H1 (cell line): ENCODE measurements at regions not wholly inside any gene's neighbourhood (a gene's known extent, or its start where the extent isn't known, plus 50 kb on each side); places are given as distances from the start of the nearest gene placed in this dataset.

Experiments used
- CTCF ChIA-PET: fragments of 300-600 bp; sonication (Branson Sonifier 250); formaldehyde crosslinking; loops from one replicate; lab custom pipeline; 2021; ENCODE audit not compliant: partially characterized antibody; lab: Charles Lee
- POLR2A ChIA-PET: fragments of 300-600 bp; sonication (Branson Sonifier 250); formaldehyde crosslinking; loops from one replicate; lab custom pipeline; 2021; ENCODE audit warnings: inconsistent platforms; ENCODE audit not compliant: partially characterized antibody; lab: Charles Lee
- DNase-seq, 2 experiments: peaks; one replicate each; pipeline versions ENCODE4 v3.0.0 to v3.0.0-alpha.2; 2010 to 2022; ENCODE audit warnings: low spot score in 2 of 2, low read depth in 1 of 2, mixed read lengths in 1 of 2
- FAIRE-seq: peaks from 2 replicates; lab custom pipeline; 2011; peaks lifted over from hg19 to GRCh38; lab: Jason Lieb, UNC
- H2AFZ ChIP-seq: 2 replicates; pipeline ENCODE4 v1.8.1; 2012; ENCODE audit warnings: low read length, inconsistent platforms
- H2AK5ac ChIP-seq: 2 replicates; pipeline ENCODE4 v1.6.1; 2013; ENCODE audit warnings: low read depth, low read length
- H2BK120ac ChIP-seq: replicated peaks from 2 replicates; pipeline ENCODE3; 2013; ENCODE audit warnings: low read depth, low read length, inconsistent platforms
- H2BK12ac ChIP-seq: 2 replicates; pipeline ENCODE4 v1.6.1; 2013; ENCODE audit warnings: low read depth, low read length
- H2BK15ac ChIP-seq: 2 replicates; pipeline ENCODE4 v1.6.1; 2013; ENCODE audit warnings: low read length
- H2BK20ac ChIP-seq: 2 replicates; pipeline ENCODE4 v1.6.1; 2013; ENCODE audit warnings: low read length
- H2BK5ac ChIP-seq: 2 replicates; pipeline ENCODE4 v1.6.1; 2013; ENCODE audit warnings: low read depth, low read length
- H3K14ac ChIP-seq: 2 replicates; pipeline ENCODE4 v1.6.1; 2013; ENCODE audit warnings: inconsistent platforms; ENCODE audit not compliant: insufficient read length
- H3K18ac ChIP-seq: 2 replicates; pipeline ENCODE4 v1.6.1; 2013; ENCODE audit warnings: low read length; ENCODE audit errors: extremely low read depth
- H3K23ac ChIP-seq: 2 replicates; pipeline ENCODE4 v1.6.1; 2013; ENCODE audit warnings: inconsistent platforms; ENCODE audit not compliant: insufficient read length
- H3K23me2 ChIP-seq: 2 replicates; pipeline ENCODE4 v1.6.1; 2013; ENCODE audit warnings: low read depth, low read length
- H3K27ac ChIP-seq: 2 replicates; pipeline ENCODE4 v1.6.1; 2011; ENCODE audit warnings: low read depth, low read length, inconsistent platforms
- H3K27me3 ChIP-seq, 4 experiments: replicated peaks in 1 of 4; 1 replicate in 1 of 4; 2 replicates in 3 of 4; pipeline versions ENCODE4 v1.6.1 to v1.8.1; 2011 to 2013; ENCODE audit warnings: low read length in 3 of 4, mild to moderate bottlenecking in 3 of 4, inconsistent platforms in 2 of 4, mixed read lengths in 2 of 4, moderate library complexity in 1 of 4; ENCODE audit not compliant: control insufficient read depth in 3 of 4, insufficient read depth in 3 of 4; ENCODE audit errors: extremely low read depth in 1 of 4
- H3K36me3 ChIP-seq, 4 experiments: 2 replicates each; pipeline versions ENCODE4 v1.6.1 to v1.8.1; 2011 to 2013; ENCODE audit warnings: mild to moderate bottlenecking in 4 of 4, low read length in 3 of 4, moderate library complexity in 2 of 4, control low read depth in 1 of 4, inconsistent platforms in 1 of 4; ENCODE audit not compliant: insufficient read depth in 4 of 4, control insufficient read depth in 2 of 4
- H3K4ac ChIP-seq: replicated peaks from 2 replicates; pipeline ENCODE3; 2013; ENCODE audit warnings: low read length, low read depth, mixed read lengths, inconsistent platforms; ENCODE audit not compliant: insufficient read length
- H3K4me1 ChIP-seq, 4 experiments: replicated peaks in 1 of 4; 1 replicate in 1 of 4; 2 replicates in 3 of 4; pipeline versions ENCODE4 v1.6.1 to v1.8.1; 2011 to 2013; ENCODE audit warnings: low read length in 3 of 4, inconsistent platforms in 2 of 4, mixed read lengths in 1 of 4; ENCODE audit not compliant: insufficient read depth in 4 of 4, control insufficient read depth in 3 of 4
- H3K4me2 ChIP-seq, 2 experiments: 2 replicates each; pipeline versions ENCODE4 v1.6.1 to v1.8.1; 2011 to 2013; ENCODE audit warnings: low read depth in 2 of 2, low read length in 2 of 2, control low read depth in 1 of 2, inconsistent platforms in 1 of 2, mild to moderate bottlenecking in 1 of 2; ENCODE audit not compliant: insufficient read depth in 1 of 2
- H3K4me3 ChIP-seq, 4 experiments: fragments of 200-600, 300-600 bp in 1 of 4; sonication (generic), shearing (Covaris generic), sonication (Bioruptor Twin) in 1 of 4; 2 replicates each; pipeline versions ENCODE4 v1.5.1 to v1.8.1; 2011 to 2016; ENCODE audit warnings: low read length in 4 of 4, low read depth in 3 of 4, control low read depth in 2 of 4, inconsistent platforms in 2 of 4, mild to moderate bottlenecking in 2 of 4, mixed read lengths in 1 of 4, moderate library complexity in 1 of 4; ENCODE audit not compliant: insufficient read depth in 2 of 4; ENCODE audit errors: extremely low read depth in 1 of 4
- H3K56ac ChIP-seq: replicated peaks from 2 replicates; pipeline ENCODE3; 2013; ENCODE audit warnings: low read depth, mild to moderate bottlenecking, mixed read lengths, low read length, inconsistent platforms; ENCODE audit not compliant: insufficient read length
- H3K79me1 ChIP-seq: 2 replicates; pipeline ENCODE4 v1.6.1; 2013; ENCODE audit warnings: low read depth, low read length, control low read depth
- H3K79me2 ChIP-seq, 2 experiments: 2 replicates each; pipeline versions ENCODE4 v1.6.1 to v1.8.1; 2012 to 2013; ENCODE audit warnings: low read length in 2 of 2, mild to moderate bottlenecking in 2 of 2, inconsistent platforms in 1 of 2; ENCODE audit not compliant: insufficient read depth in 2 of 2, control insufficient read depth in 1 of 2
- H3K9ac ChIP-seq, 4 experiments: replicated peaks in 1 of 4; 1 replicate in 1 of 4; 2 replicates in 3 of 4; pipeline versions ENCODE4 v1.6.1 to v1.8.1; 2011 to 2013; ENCODE audit warnings: low read depth in 3 of 4, low read length in 3 of 4, control low read depth in 2 of 4, mild to moderate bottlenecking in 2 of 4, moderate library complexity in 2 of 4, inconsistent platforms in 1 of 4; ENCODE audit errors: extremely low read depth in 1 of 4
- H3K9me3 ChIP-seq, 2 experiments: 2 replicates each; pipeline versions ENCODE4 v1.6.1 to v1.8.1; 2012 to 2013; ENCODE audit warnings: mild to moderate bottlenecking in 2 of 2, moderate library complexity in 2 of 2, control low read depth in 1 of 2, inconsistent platforms in 1 of 2, low read depth in 1 of 2, low read length in 1 of 2, mixed read lengths in 1 of 2; ENCODE audit not compliant: insufficient read depth in 2 of 2
- H4K20me1 ChIP-seq, 2 experiments: replicated peaks in 1 of 2; 2 replicates each; pipeline versions ENCODE3 to v1.8.1; 2011 to 2013; ENCODE audit warnings: inconsistent platforms in 2 of 2, low read length in 2 of 2, mild to moderate bottlenecking in 1 of 2; ENCODE audit not compliant: insufficient read depth in 2 of 2, control insufficient read depth in 1 of 2
- H4K5ac ChIP-seq: 2 replicates; pipeline ENCODE4 v1.6.1; 2013; ENCODE audit warnings: low read length, low read depth, mixed read lengths, inconsistent platforms; ENCODE audit not compliant: insufficient read length
- H4K8ac ChIP-seq: 2 replicates; pipeline ENCODE4 v1.8.0; 2013; ENCODE audit warnings: mild to moderate bottlenecking, moderate library complexity, low read length, inconsistent platforms; ENCODE audit not compliant: insufficient read depth; ENCODE audit errors: extremely low read depth
- H4K91ac ChIP-seq: replicated peaks from 2 replicates; pipeline ENCODE3; 2013; ENCODE audit warnings: low read length, mixed read lengths, inconsistent platforms; ENCODE audit not compliant: insufficient read length
- ATF2 ChIP-seq: IDR thresholded peaks from 2 replicates; pipeline ENCODE4 v1.6.1; 2012; ENCODE audit warnings: low read length, inconsistent platforms
- BRCA1 ChIP-seq: IDR thresholded peaks from 2 replicates; pipeline ENCODE4 v1.6.1; 2012; ENCODE audit warnings: low read depth, low read length, improper control_type of control experiment
- CTCF ChIP-seq, 3 experiments: IDR thresholded peaks; 1 replicate in 2 of 3; 2 replicates in 1 of 3; pipeline versions ENCODE4 v1.5.1 to v1.6.1; 2011; ENCODE audit warnings: low read length in 3 of 3, mild to moderate bottlenecking in 3 of 3, inconsistent platforms in 2 of 3, low read depth in 1 of 3, moderate library complexity in 1 of 3; ENCODE audit not compliant: insufficient read depth in 1 of 3; ENCODE audit errors: control extremely low read depth in 1 of 3
- E2F6 ChIP-seq: IDR thresholded peaks from 2 replicates; pipeline ENCODE4 v1.6.1; 2012; ENCODE audit warnings: inconsistent platforms
- NANOG ChIP-seq: IDR thresholded peaks from 2 replicates; pipeline ENCODE4 v1.6.1; 2011; ENCODE audit warnings: low read length, low read depth, mild to moderate bottlenecking, inconsistent platforms; ENCODE audit not compliant: insufficient read depth, poor library complexity, severe bottlenecking
- POU5F1 ChIP-seq: IDR thresholded peaks from 2 replicates; pipeline ENCODE4 v1.6.1; 2011; ENCODE audit warnings: low read depth, mild to moderate bottlenecking, low read length, moderate library complexity
- SRF ChIP-seq: IDR thresholded peaks from 2 replicates; pipeline ENCODE4 v1.6.1; 2011; ENCODE audit warnings: mild to moderate bottlenecking, low read depth, low read length, moderate library complexity
- SUZ12 ChIP-seq: fragments of 200-600 bp; sonication (generic); IDR thresholded peaks from 2 replicates; pipeline ENCODE4 v1.6.1; 2012; ENCODE audit warnings: mild to moderate bottlenecking, inconsistent platforms, low read length, moderate library complexity, mixed read lengths
- TAF1 ChIP-seq: IDR thresholded peaks from 2 replicates; pipeline ENCODE4 v1.6.1; 2011; ENCODE audit warnings: mild to moderate bottlenecking, low read depth, low read length
- WGBS, 2 experiments: shearing (Covaris generic) in 1 of 2; methylation state at CpG; one replicate each; pipeline versions ENCODE4 v1.1.6 to v1.1.7; 2013 to 2015; ENCODE audit warnings: low lambda C conversion rate in 2 of 2, mixed read lengths in 2 of 2, inconsistent platforms in 1 of 2, low coverage in 1 of 2, missing lambda C conversion rate in 1 of 2; ENCODE audit not compliant: insufficient replicate concordance in 2 of 2, insufficient coverage in 1 of 2, insufficient read length in 1 of 2; ENCODE audit errors: extremely low coverage in 1 of 2, missing lambda C conversion rate in 1 of 2; 5-methylcytosine and 5-hydroxymethylcytosine counted together

GRCh38 chr15:36356978-36357601 is 222.3 kb upstream of the CDIN1 start:
- no peak overlapping the region for H4K8ac ChIP-seq
- no peak overlapping the region for H4K5ac ChIP-seq
- ChIA-PET POLR2A (no interaction called here), CTCF (interaction anchor here (0.5 kb wide), 1 partner anchor 23 kb away, joined by 3 read pairs; no protein-coding TSS in a partner anchor)
- H2BK15ac ChIP-seq: no peak overlapping the region
- WGBS, 2 experiments: 81% methylated on average over 8 of the region's 8 CpGs; no CpG with 5 or more reads in 1 of the 2 experiments
- no peak overlapping the region for H3K14ac ChIP-seq
- no peak overlapping the region for H2BK120ac ChIP-seq
- no peaks in the 10 kb centered on the region; a peak in 2 of 8 replicates for H3K36me3 ChIP-seq
- H2BK12ac ChIP-seq: no peak overlapping the region
- H3K56ac ChIP-seq: no peak overlapping the region
- H3K4me3 ChIP-seq: no peak overlapping the region
- no peak overlapping the region for H3K9ac ChIP-seq
- H3K4me1 ChIP-seq: no peaks in the 10 kb centered on the region
- H3K4me2 ChIP-seq: no peak overlapping the region
- H3K23me2 ChIP-seq: no peaks in the 10 kb centered on the region
- no peak overlapping the region for H2BK20ac ChIP-seq
- no peaks in the 10 kb centered on the region for H3K79me2 ChIP-seq
- no peak overlapping the region for H3K18ac ChIP-seq
- no peak for DNase-seq
- H3K27ac ChIP-seq: no peak overlapping the region
- no peaks in the 10 kb centered on the region for H3K9me3 ChIP-seq
- H2AK5ac ChIP-seq: no peak overlapping the region
- H4K20me1 ChIP-seq: no peaks in the 10 kb centered on the region
- no peaks in the 10 kb centered on the region for H3K27me3 ChIP-seq
- no peak for FAIRE-seq
- no peak overlapping the region for H3K23ac ChIP-seq
- no peaks in the 10 kb centered on the region for H3K79me1 ChIP-seq
- no peak overlapping the region for H4K91ac ChIP-seq
- H2AFZ ChIP-seq: no peak overlapping the region
- no peak overlapping the region for H2BK5ac ChIP-seq
- H3K4ac ChIP-seq: no peak overlapping the region
- TF ChIP-seq BRCA1 (no peak), SUZ12 (no peak), TAF1 (no peak), POU5F1 (no peak), NANOG (no peak), SRF (no peak), E2F6 (no peak), CTCF (IDR thresholded peaks at IDR 0.05; ENCODE audit: control extremely low read depth in 1 of 3, insufficient read depth in 1 of 3, low read depth in 1 of 3, low read length in 3 of 3) (no peak), ATF2 (no peak)
